Endothelial cell (in vitro differentiated cells): ENCODE measurements at regions not wholly inside any gene's neighbourhood (a gene's known extent, or its start where the extent isn't known, plus 50 kb on each side); places are given as distances from the start of the nearest gene placed in this dataset.

ENCODE experiments used
- DNase-seq: peaks from one replicate; pipeline ENCODE4 v3.0.0; 2021; ENCODE audit warnings: low spot score
- H3K27ac Mint-ChIP-seq: one replicate; pipeline ENCODE4 v1.8.0; 2021; ENCODE audit warnings: mixed read lengths, inconsistent platforms; ENCODE audit not compliant: unreplicated experiment
- H3K27me3 Mint-ChIP-seq: one replicate; pipeline ENCODE4 v1.8.0; 2021; ENCODE audit warnings: mild to moderate bottlenecking, moderate library complexity, mixed read lengths, inconsistent platforms; ENCODE audit not compliant: unreplicated experiment
- H3K36me3 Mint-ChIP-seq: one replicate; pipeline ENCODE4 v1.8.0; 2021; ENCODE audit warnings: mild to moderate bottlenecking, low read depth, mixed read lengths, inconsistent platforms; ENCODE audit not compliant: unreplicated experiment
- H3K4me1 Mint-ChIP-seq: one replicate; pipeline ENCODE4 v1.8.0; 2021; ENCODE audit warnings: mild to moderate bottlenecking, mixed read lengths, inconsistent platforms; ENCODE audit not compliant: unreplicated experiment
- H3K4me3 Mint-ChIP-seq: one replicate; pipeline ENCODE4 v1.8.0; 2021; ENCODE audit warnings: mild to moderate bottlenecking, mixed read lengths, inconsistent platforms; ENCODE audit not compliant: unreplicated experiment
- H3K9me3 Mint-ChIP-seq: one replicate; pipeline ENCODE4 v1.8.0; 2021; ENCODE audit warnings: mixed read lengths, inconsistent platforms; ENCODE audit not compliant: unreplicated experiment
- CTCF ChIP-seq: fragments of 200-600 bp; sonication (generic); IDR thresholded peaks from one replicate; pipeline ENCODE4 v1.5.0; 2021; ENCODE audit warnings: antibody characterized with exemption; ENCODE audit not compliant: unreplicated experiment

DNA sequence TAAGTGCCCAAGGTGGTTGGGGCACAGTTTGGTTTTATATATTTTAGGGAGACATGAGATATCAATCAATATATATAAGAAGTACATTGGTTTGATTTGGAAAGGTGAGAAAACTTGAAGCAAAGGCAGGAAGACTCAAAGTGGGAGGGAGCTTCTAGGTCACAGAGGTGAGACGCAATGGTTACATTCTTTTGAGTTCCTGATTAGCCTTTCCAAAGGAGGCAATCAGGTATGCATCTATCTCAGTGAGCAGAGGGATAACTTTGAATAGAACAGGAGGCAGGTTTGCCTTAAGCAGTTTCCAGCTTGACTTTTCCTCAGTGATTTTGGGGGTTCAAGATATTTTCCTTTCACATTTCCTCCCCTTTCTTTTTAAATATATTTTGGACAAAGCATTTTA is 58.0 kb upstream of the SLC35F1 start:
- no peaks in the 10 kb centered on the region for H3K9me3 Mint-ChIP-seq
- no peak for DNase-seq
- H3K27me3 Mint-ChIP-seq, result peaks cover 2% of the 10 kb centered on the region
- no peak for TF ChIP-seq CTCF
- H3K4me3 Mint-ChIP-seq, result no peak overlapping the region
- no peaks in the 10 kb centered on the region for H3K4me1 Mint-ChIP-seq
- no peaks in the 10 kb centered on the region for H3K36me3 Mint-ChIP-seq
- no peak overlapping the region for H3K27ac Mint-ChIP-seq
